SK-N-MC (cell line): ENCODE measurements at regions not wholly inside any gene's neighbourhood (a gene's known extent, or its start where the extent isn't known, plus 50 kb on each side); places are given as distances from the start of the nearest gene placed in this dataset.

Experiments
- EZH2 ChIP-seq: fragments of 200-600 bp; sonication (generic); IDR thresholded peaks from one replicate; pipeline ENCODE4 v1.6.1; 2017; ENCODE audit warnings: antibody characterized with exemption
- POLR2AphosphoS5 ChIP-seq: IDR thresholded peaks from 2 replicates; pipeline ENCODE4 v1.6.1; 2012; ENCODE audit warnings: mild to moderate bottlenecking, low read depth, low read length, borderline replicate concordance

DNA sequence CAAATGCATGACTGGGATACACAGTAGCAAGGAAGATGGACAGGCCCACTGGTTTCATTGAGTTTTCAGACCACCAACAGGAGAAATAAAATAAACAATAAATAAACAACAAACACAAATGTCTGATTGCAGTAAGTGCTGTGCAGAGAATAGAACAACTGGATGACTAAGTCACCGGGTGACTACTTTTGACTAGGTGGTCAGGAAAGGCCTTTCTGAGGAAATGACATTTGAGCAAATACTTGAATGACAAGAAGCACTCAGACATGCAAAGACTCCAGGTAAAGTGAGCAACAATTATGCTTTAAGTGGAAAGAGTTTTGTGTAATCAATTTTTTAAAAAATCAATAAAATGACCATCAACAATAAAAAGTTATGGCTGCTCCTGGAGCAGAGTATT is 137.7 kb downstream of the BTC start:
- TF ChIP-seq EZH2, result no peak
- no peak for TF ChIP-seq POLR2AphosphoS5
